ENCODE measurements at regions not wholly inside any gene's neighbourhood (a gene's known extent, or its start where the extent isn't known, plus 50 kb on each side); places are given as distances from the start of the nearest gene placed in this dataset.

DNA sequence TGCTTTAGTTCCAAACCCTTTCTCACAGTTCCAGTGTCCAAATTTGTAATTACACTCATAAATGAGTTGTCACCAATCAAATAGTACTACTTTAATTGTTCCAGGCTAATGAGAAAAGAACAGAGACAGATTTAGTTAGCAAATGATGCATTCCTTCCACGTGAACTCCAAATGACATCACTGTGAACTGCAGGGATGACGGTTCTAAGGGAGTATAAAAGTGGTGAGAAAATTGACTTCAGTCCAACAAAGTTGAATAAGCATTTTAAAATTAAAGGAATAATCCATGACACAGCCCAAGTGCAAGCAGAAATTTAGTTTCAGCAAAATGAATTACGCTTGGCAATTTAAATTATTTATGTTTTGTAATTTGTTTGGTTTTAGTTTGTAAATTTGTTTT is 102.0 kb upstream of the LRATD1 start:
- TF ChIP-seq XRCC5 (IDR thresholded peaks at IDR 0.05; ENCODE audit: low read depth, low read length) (no peak), RAD21 (CRISPR knock-in tag; conservative IDR thresholded peaks at IDR 0.05 in 1 of 2, IDR thresholded peaks at IDR 0.05 in 1 of 2) (no peak), ZNF282 (CRISPR knock-in tag; IDR thresholded peaks at IDR 0.05) (no peak), ZNF431 (CRISPR knock-in tag; IDR thresholded peaks at IDR 0.05) (no peak), POLR2A (conservative IDR thresholded peaks at IDR 0.05) (no peak), RBM39 (optimal IDR thresholded peaks at IDR 0.05; ENCODE audit: low read depth, low read length) (no peak), ZNF253 (CRISPR knock-in tag; conservative IDR thresholded peaks at IDR 0.05) (no peak), ZNF12 (CRISPR knock-in tag; IDR thresholded peaks at IDR 0.05) (no peak)
- TF ChIP-seq, protein P1, sequence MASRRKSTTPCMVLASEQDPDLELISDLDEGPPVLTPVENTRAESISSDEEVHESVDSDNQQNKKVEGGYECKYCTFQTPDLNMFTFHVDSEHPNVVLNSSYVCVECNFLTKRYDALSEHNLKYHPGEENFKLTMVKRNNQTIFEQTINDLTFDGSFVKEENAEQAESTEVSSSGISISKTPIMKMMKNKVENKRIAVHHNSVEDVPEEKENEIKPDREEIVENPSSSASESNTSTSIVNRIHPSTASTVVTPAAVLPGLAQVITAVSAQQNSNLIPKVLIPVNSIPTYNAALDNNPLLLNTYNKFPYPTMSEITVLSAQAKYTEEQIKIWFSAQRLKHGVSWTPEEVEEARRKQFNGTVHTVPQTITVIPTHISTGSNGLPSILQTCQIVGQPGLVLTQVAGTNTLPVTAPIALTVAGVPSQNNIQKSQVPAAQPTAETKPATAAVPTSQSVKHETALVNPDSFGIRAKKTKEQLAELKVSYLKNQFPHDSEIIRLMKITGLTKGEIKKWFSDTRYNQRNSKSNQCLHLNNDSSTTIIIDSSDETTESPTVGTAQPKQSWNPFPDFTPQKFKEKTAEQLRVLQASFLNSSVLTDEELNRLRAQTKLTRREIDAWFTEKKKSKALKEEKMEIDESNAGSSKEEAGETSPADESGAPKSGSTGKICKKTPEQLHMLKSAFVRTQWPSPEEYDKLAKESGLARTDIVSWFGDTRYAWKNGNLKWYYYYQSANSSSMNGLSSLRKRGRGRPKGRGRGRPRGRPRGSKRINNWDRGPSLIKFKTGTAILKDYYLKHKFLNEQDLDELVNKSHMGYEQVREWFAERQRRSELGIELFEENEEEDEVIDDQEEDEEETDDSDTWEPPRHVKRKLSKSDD (conservative IDR thresholded peaks at IDR 0.05; ENCODE audit: low read length): no peak
- TF ChIP-seq, protein P2, sequence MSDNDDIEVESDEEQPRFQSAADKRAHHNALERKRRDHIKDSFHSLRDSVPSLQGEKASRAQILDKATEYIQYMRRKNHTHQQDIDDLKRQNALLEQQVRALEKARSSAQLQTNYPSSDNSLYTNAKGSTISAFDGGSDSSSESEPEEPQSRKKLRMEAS (CRISPR knock-in tag; IDR thresholded peaks at IDR 0.05): no peak
